Mesodermal cell (in vitro differentiated cells): ENCODE measurements at regions not wholly inside any gene's neighbourhood (a gene's known extent, or its start where the extent isn't known, plus 50 kb on each side); places are given as distances from the start of the nearest gene placed in this dataset.
A peak's percentile ranks its signal among the peaks of the same experiment; 100 is the strongest.
"Not testable (repeated sequence)": the region's sequence is repeated elsewhere in the genome, so short reads cannot be mapped to it uniquely, and the experiment has no call there.

Experiments used
- H3K27ac ChIP-seq: 2 replicates; pipeline ENCODE4 v1.7.0; 2013; ENCODE audit warnings: mild to moderate bottlenecking, low read depth, low read length, moderate library complexity; ENCODE audit not compliant: severe bottlenecking
- H3K36me3 ChIP-seq: 2 replicates; pipeline ENCODE4 v1.7.1; 2013; ENCODE audit warnings: mild to moderate bottlenecking, low read length, moderate library complexity; ENCODE audit not compliant: control insufficient read depth, insufficient read depth
- H3K4me1 ChIP-seq: one replicate; pipeline ENCODE4 v1.7.1; 2013; ENCODE audit warnings: mild to moderate bottlenecking, low read length; ENCODE audit not compliant: insufficient read depth, control insufficient read depth, poor library complexity, severe bottlenecking
- H3K4me3 ChIP-seq: 2 replicates; pipeline ENCODE4 v1.7.0; 2013; ENCODE audit warnings: low read length, control low read depth, mild to moderate bottlenecking; ENCODE audit not compliant: insufficient read depth, poor library complexity, severe bottlenecking; ENCODE audit errors: extremely low read depth
- H3K9me3 ChIP-seq: 2 replicates; pipeline ENCODE4 v1.7.1; 2013; ENCODE audit warnings: mild to moderate bottlenecking, low read length, moderate library complexity; ENCODE audit not compliant: control insufficient read depth
- WGBS, 2 experiments: methylation state at CpG; one replicate each; pipeline ENCODE4 v1.1.5; 2013; ENCODE audit warnings: missing lambda C conversion rate in 2 of 2; ENCODE audit not compliant: insufficient coverage in 2 of 2; 5-methylcytosine and 5-hydroxymethylcytosine counted together

- no peaks in the 10 kb centered on the region for H3K36me3 ChIP-seq
- H3K27ac ChIP-seq: no peak overlapping the region
- no CpG with 5 or more reads among the region's 1 CpG for WGBS, 2 experiments
- H3K4me3 ChIP-seq: no peak overlapping the region
- H3K4me1 ChIP-seq: no peaks in the 10 kb centered on the region
- no peaks in the 10 kb centered on the region for H3K9me3 ChIP-seq
Observed at GRCh38 chr4:117740736-117741135, 293.6 kb upstream of the NDST3 start.

GRCh38 chr4:117745379-117745778, 288.9 kb upstream of the NDST3 start:
- H3K27ac ChIP-seq, H3K9me3 ChIP-seq, H3K36me3 ChIP-seq, H3K4me1 ChIP-seq, H3K4me3 ChIP-seq: not testable (repeated sequence)
- WGBS, 2 experiments: no CpG with 5 or more reads among the region's 1 CpG

- H3K4me3 ChIP-seq: no peak overlapping the region
- no peaks in the 10 kb centered on the region for H3K36me3 ChIP-seq
- no peaks in the 10 kb centered on the region for H3K9me3 ChIP-seq
- 92 to 100% methylated on average over 1 of the region's 1 CpG for whole genome bisulfite sequencing, 2 experiments
- H3K4me1 ChIP-seq: no peaks in the 10 kb centered on the region
- H3K27ac ChIP-seq: no peak overlapping the region
Observed at GRCh38 chr4:117755438-117755837, 278.8 kb upstream of the NDST3 start.

- H3K4me1 ChIP-seq: no peaks in the 10 kb centered on the region
- H3K36me3 ChIP-seq: no peaks in the 10 kb centered on the region
- H3K9me3 ChIP-seq: no peaks in the 10 kb centered on the region
- WGBS, 2 experiments: 97 to 100% methylated on average over 2 of the region's 3 CpGs
- no peak overlapping the region for H3K27ac ChIP-seq
- H3K4me3 ChIP-seq: no peak overlapping the region
Observed at GRCh38 chr4:117768610-117769009, 265.7 kb upstream of the NDST3 start.

GRCh38 chr4:117770269-117771102, 263.8 kb upstream of the NDST3 start:
- WGBS, 2 experiments: 67 to 86% methylated on average over 1 to 2 of the region's 3 CpGs
- Histone ChIP-seq H3K36me3 (no peaks in the 10 kb centered on the region), H3K4me3 (no peak overlapping the region), H3K27ac (no peak overlapping the region), H3K4me1 (no peaks in the 10 kb centered on the region), H3K9me3 (no peaks in the 10 kb centered on the region)

DNA sequence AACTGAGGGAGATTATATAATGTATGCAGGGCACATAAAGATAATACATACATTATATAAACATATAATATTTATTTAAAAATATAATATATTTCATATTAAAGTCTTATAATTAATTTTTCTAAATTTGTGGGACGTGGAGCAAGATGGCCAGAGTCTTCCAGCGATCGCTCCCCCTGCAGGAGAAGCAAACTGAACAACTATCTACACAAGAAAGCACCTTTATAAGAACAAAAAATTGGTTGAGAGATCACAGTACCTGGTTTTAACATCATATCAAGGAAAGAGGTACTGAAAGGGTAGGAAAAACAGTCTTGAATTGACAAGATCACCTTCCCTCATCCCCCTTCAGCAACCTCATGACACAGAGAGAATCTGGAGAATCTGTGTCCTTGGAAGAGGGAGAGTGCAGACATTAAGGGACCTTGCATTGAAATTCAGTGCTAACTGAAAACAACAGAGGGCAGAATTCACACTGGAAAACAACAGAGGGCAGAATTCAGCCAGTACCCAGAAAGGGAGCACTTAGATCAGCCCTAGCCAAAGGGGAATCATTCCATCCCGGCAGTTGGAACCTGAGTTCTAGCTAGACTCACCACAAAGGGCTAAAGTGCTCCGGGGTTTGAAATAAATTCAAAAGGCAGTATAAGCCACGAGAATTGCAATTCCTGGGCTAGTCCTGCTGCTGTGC, 262.5 kb upstream of the NDST3 start:
- Histone ChIP-seq H3K4me1 (no peaks in the 10 kb centered on the region), H3K4me3 (no peak overlapping the region), H3K9me3 (no peaks in the 10 kb centered on the region), H3K27ac (no peak overlapping the region), H3K36me3 (no peaks in the 10 kb centered on the region)
- 67 to 90% methylated on average over 3 of the region's 6 CpGs for WGBS, 2 experiments

DNA sequence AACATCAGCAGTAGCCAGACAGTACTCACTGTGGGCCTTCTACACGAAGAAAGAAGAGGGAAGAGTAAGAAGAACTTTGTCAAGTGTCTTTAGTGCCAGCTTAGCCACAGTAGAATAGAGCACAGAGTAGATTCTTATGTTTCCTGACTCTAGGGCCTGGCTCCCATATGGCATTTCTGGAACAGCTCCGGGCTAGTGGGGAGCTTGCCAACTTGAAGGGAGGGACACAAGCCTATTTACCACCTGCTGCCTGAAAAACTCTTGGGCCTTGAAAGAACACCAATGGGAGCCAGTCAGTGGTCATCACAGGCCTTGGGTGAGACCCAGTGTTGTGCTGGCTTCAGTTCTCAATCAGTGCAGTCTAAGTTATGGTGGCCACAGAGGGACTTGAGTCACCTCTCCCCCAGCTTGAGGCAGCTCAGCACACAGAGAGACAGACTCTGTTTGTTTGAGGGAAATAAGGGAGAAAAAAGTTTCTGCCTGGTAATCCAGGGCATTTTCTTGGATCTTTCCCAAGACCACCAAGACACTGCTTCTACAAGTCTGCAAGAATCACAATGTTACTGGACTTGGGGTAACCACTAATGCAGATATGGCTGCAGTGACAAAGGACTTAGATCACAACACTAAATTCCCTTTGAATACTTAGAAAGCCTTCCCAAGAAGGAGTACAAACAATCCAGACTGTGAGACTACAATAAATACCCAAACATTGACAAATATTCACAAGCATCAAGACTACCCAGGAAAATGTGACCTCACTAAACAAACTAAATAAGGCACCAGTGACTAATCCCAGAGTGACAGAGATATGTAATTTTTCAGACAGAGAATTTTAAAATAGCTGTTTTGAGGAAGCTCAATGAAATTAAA, 261.0 kb upstream of the NDST3 start:
- no peaks in the 10 kb centered on the region for H3K36me3 ChIP-seq
- H3K4me3 ChIP-seq: no peak overlapping the region
- no peaks in the 10 kb centered on the region for H3K4me1 ChIP-seq
- no peak overlapping the region for H3K27ac ChIP-seq
- 86 to 88% methylated on average over 2 of the region's 2 CpGs for WGBS, 2 experiments
- H3K9me3 ChIP-seq: no peaks in the 10 kb centered on the region

- Histone ChIP-seq H3K27ac (no peak overlapping the region), H3K9me3 (no peaks in the 10 kb centered on the region), H3K4me1 (no peaks in the 10 kb centered on the region), H3K4me3 (no peak overlapping the region), H3K36me3 (no peaks in the 10 kb centered on the region)
- WGBS, 2 experiments: 83% methylated on average over 1 of the region's 1 CpG; no CpG with 5 or more reads in 1 of the 2 experiments
Observed at GRCh38 chr4:117777721-117778120, 256.6 kb upstream of the NDST3 start.

DNA sequence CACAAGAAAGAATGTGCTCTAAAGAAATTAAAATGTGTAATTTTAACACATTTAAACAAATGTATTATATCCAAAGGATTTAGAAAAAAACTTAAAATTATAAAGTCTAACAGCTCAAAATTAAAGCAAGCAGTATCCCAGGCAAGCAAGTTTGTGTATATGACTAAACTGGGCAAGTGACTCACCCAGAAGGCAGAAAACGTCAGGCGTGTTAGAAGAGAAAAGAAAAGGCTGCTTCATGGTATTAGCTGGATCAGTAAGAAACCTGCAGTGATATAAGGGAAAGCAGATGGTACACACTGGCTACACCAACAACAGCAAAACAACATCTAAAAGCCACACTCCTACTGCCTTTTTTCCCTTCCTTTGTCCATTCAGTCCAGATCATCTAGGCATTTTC, 250.6 kb upstream of the NDST3 start:
- WGBS, 2 experiments: no CpG with 5 or more reads among the region's 2 CpGs
- H3K4me1 ChIP-seq: no peaks in the 10 kb centered on the region
- H3K4me3 ChIP-seq: no peak overlapping the region
- H3K36me3 ChIP-seq: no peaks in the 10 kb centered on the region
- H3K27ac ChIP-seq: peak overlapping the region; percentile 50
- no peaks in the 10 kb centered on the region for H3K9me3 ChIP-seq

- Histone ChIP-seq H3K36me3 (no peaks in the 10 kb centered on the region), H3K4me3 (no peak overlapping the region), H3K9me3 (no peaks in the 10 kb centered on the region), H3K4me1 (no peaks in the 10 kb centered on the region), H3K27ac (peak overlapping the region; percentile 50)
- WGBS, 2 experiments: no CpG with 5 or more reads among the region's 2 CpGs
Observed at GRCh38 chr4:117784266-117784665, 250.0 kb upstream of the NDST3 start.
